GM23338 (cell line): ENCODE measurements at regions not wholly inside any gene's neighbourhood (a gene's known extent, or its start where the extent isn't known, plus 50 kb on each side); places are given as distances from the start of the nearest gene placed in this dataset.

Source experiments
- ATAC-seq: fragments of 200-7000 bp; cut with Tn5 transposase; 3 replicates; pipeline ENCODE4 v1.9.1; 2020
- DNase-seq: peaks from one replicate; pipeline ENCODE4 v3.0.0-alpha.2; 2015; ENCODE audit warnings: low spot score
- H2AFZ ChIP-seq: fragments of 200-600 bp; sonication (generic); 2 replicates; pipeline ENCODE4 v1.8.0; 2016; ENCODE audit warnings: antibody characterized with exemption, mild to moderate bottlenecking, moderate library complexity
- H3F3A ChIP-seq: fragments of 200-600 bp; sonication (generic); replicated peaks from 2 replicates; pipeline ENCODE4 v1.8.0; 2017; ENCODE audit warnings: antibody characterized with exemption, mixed run types, low read depth
- H3K27ac ChIP-seq: fragments of 200-600 bp; sonication (generic); 2 replicates; pipeline ENCODE4 v1.6.1; 2016; ENCODE audit warnings: low read depth
- H3K27me3 ChIP-seq: fragments of 200-600 bp; sonication (generic); 2 replicates; pipeline ENCODE4 v1.8.0; 2016; ENCODE audit warnings: mild to moderate bottlenecking, mixed run types, moderate library complexity; ENCODE audit not compliant: insufficient read depth
- H3K36me3 ChIP-seq: fragments of 200-600 bp; sonication (generic); 2 replicates; pipeline ENCODE4 v1.8.0; 2016; ENCODE audit warnings: mild to moderate bottlenecking; ENCODE audit not compliant: insufficient read depth
- H3K4me1 ChIP-seq: fragments of 200-600 bp; sonication (generic); 2 replicates; pipeline ENCODE4 v1.8.0; 2016; ENCODE audit warnings: mild to moderate bottlenecking, moderate library complexity; ENCODE audit not compliant: insufficient read depth
- H3K4me2 ChIP-seq: fragments of 200-600 bp; sonication (generic); 2 replicates; pipeline ENCODE4 v1.7.1; 2017; ENCODE audit warnings: mixed run types
- H3K4me3 ChIP-seq: fragments of 200-600 bp; sonication (generic); 2 replicates; pipeline ENCODE4 v1.6.1; 2016; ENCODE audit warnings: mixed run types
- H3K79me2 ChIP-seq: fragments of 200-600 bp; sonication (generic); replicated peaks from 2 replicates; pipeline ENCODE4 v1.8.0; 2017; ENCODE audit warnings: mild to moderate bottlenecking; ENCODE audit not compliant: insufficient read depth
- H3K9me2 ChIP-seq: fragments of 200-600 bp; sonication (generic); 2 replicates; pipeline ENCODE4 v1.8.0; 2017; ENCODE audit not compliant: insufficient read depth
- H4K20me1 ChIP-seq: fragments of 200-600 bp; sonication (generic); replicated peaks from 2 replicates; pipeline ENCODE4 v1.8.0; 2017; ENCODE audit warnings: mild to moderate bottlenecking; ENCODE audit not compliant: insufficient read depth
- H3K27ac Mint-ChIP-seq: 2 replicates; pipeline ENCODE4 v1.8.0; 2020; ENCODE audit warnings: inconsistent platforms, mild to moderate bottlenecking, moderate library complexity, mixed read lengths
- H3K27me3 Mint-ChIP-seq: 3 replicates; pipeline ENCODE4 v1.8.0; 2022; ENCODE audit warnings: low read depth, mild to moderate bottlenecking, moderate library complexity, mixed read lengths, inconsistent platforms; ENCODE audit not compliant: insufficient read depth, poor library complexity
- H3K36me3 Mint-ChIP-seq: 3 replicates; pipeline ENCODE4 v1.8.0; 2021; ENCODE audit warnings: low read depth, mild to moderate bottlenecking, inconsistent platforms, moderate library complexity, mixed read lengths
- H3K4me1 Mint-ChIP-seq: 3 replicates; pipeline ENCODE4 v1.8.0; 2020; ENCODE audit warnings: mild to moderate bottlenecking, inconsistent platforms, mixed read lengths
- H3K4me3 Mint-ChIP-seq: 3 replicates; pipeline ENCODE4 v1.8.0; 2021; ENCODE audit warnings: moderate library complexity, mild to moderate bottlenecking, inconsistent platforms, mixed read lengths
- H3K9me3 Mint-ChIP-seq: 3 replicates; pipeline ENCODE4 v1.8.0; 2020; ENCODE audit warnings: moderate library complexity, mild to moderate bottlenecking, inconsistent platforms, mixed read lengths
- CREB1 ChIP-seq: fragments of 250-450 bp; sonication (Bioruptor Pico); IDR thresholded peaks from 2 replicates; pipeline ENCODE4 v1.5.0; 2020; ENCODE audit warnings: low read depth, mild to moderate bottlenecking, moderate library complexity
- ETS1 ChIP-seq: IDR thresholded peaks from 2 replicates; pipeline ENCODE4 v1.6.1; 2016; ENCODE audit warnings: antibody characterized with exemption
- EZH2 ChIP-seq: fragments of 200-600 bp; sonication (generic); IDR thresholded peaks from one replicate; pipeline ENCODE4 v1.8.0; 2017; ENCODE audit warnings: antibody characterized with exemption, mild to moderate bottlenecking, low read depth; ENCODE audit not compliant: unreplicated experiment
- EZH2phosphoT487 ChIP-seq: fragments of 200-600 bp; sonication (generic); IDR thresholded peaks from one replicate; pipeline ENCODE4 v1.8.1; 2018; ENCODE audit warnings: antibody characterized with exemption; ENCODE audit not compliant: unreplicated experiment
- JUNB ChIP-seq: IDR thresholded peaks from one replicate; pipeline ENCODE4 v1.6.1; 2016; ENCODE audit warnings: antibody characterized with exemption; ENCODE audit not compliant: unreplicated experiment
- NANOG ChIP-seq: IDR thresholded peaks from 2 replicates; pipeline ENCODE4 v1.6.1; 2016; ENCODE audit warnings: antibody characterized with exemption, borderline replicate concordance
- POLR2AphosphoS5 ChIP-seq: IDR thresholded peaks from 2 replicates; pipeline ENCODE4 v1.6.1; 2016; ENCODE audit warnings: antibody characterized with exemption, low read depth
- STAT1 ChIP-seq: IDR thresholded peaks from one replicate; pipeline ENCODE4 v1.6.1; 2016; ENCODE audit warnings: antibody characterized with exemption; ENCODE audit not compliant: unreplicated experiment
- ZNF114 ChIP-seq: fragments of 250-450 bp; sonication (Bioruptor Pico); IDR thresholded peaks from 2 replicates; pipeline ENCODE4 v1.5.0; 2020; ENCODE audit warnings: mild to moderate bottlenecking, moderate library complexity
- ZNF331 ChIP-seq: fragments of 250-450 bp; sonication (Bioruptor Pico); IDR thresholded peaks from 2 replicates; pipeline ENCODE4 v1.5.0; 2020; ENCODE audit warnings: low read depth, mild to moderate bottlenecking, moderate library complexity
- ZNF462 ChIP-seq: fragments of 250-450 bp; sonication (Bioruptor Pico); IDR thresholded peaks from 2 replicates; pipeline ENCODE4 v1.5.0; 2020; ENCODE audit warnings: mild to moderate bottlenecking, moderate library complexity
- TF ChIP-seq, protein P1 (sequence below), 2 experiments: fragments of 200-600 bp in 1 of 2; sonication (generic) in 1 of 2; conservative IDR thresholded peaks; 2 replicates each; pipeline versions ENCODE4 v1.5.1 to v1.6.1; 2016 to 2017; ENCODE audit warnings: antibody characterized with exemption in 2 of 2, low read depth in 2 of 2, mild to moderate bottlenecking in 2 of 2, moderate library complexity in 1 of 2
- TF ChIP-seq, protein P2 (sequence below): IDR thresholded peaks from one replicate; pipeline ENCODE4 v1.6.1; 2018; ENCODE audit warnings: antibody characterized with exemption; ENCODE audit not compliant: unreplicated experiment

- 0 out of 3 replicates have a peak, but pooled peaks cover 3% of the 10 kb centered on the region for H3K36me3 Mint-ChIP-seq
- TF ChIP-seq EZH2phosphoT487: no peak
- TF ChIP-seq STAT1: no peak
- TF ChIP-seq, protein P1, sequence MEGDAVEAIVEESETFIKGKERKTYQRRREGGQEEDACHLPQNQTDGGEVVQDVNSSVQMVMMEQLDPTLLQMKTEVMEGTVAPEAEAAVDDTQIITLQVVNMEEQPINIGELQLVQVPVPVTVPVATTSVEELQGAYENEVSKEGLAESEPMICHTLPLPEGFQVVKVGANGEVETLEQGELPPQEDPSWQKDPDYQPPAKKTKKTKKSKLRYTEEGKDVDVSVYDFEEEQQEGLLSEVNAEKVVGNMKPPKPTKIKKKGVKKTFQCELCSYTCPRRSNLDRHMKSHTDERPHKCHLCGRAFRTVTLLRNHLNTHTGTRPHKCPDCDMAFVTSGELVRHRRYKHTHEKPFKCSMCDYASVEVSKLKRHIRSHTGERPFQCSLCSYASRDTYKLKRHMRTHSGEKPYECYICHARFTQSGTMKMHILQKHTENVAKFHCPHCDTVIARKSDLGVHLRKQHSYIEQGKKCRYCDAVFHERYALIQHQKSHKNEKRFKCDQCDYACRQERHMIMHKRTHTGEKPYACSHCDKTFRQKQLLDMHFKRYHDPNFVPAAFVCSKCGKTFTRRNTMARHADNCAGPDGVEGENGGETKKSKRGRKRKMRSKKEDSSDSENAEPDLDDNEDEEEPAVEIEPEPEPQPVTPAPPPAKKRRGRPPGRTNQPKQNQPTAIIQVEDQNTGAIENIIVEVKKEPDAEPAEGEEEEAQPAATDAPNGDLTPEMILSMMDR (conservative IDR thresholded peaks at IDR 0.05; ENCODE audit: low read depth in 2 of 2): no peak
- no peak for TF ChIP-seq JUNB
- no peak for TF ChIP-seq ZNF462 (CRISPR knock-in tag)
- TF ChIP-seq ETS1: no peak
- TF ChIP-seq, protein P2, sequence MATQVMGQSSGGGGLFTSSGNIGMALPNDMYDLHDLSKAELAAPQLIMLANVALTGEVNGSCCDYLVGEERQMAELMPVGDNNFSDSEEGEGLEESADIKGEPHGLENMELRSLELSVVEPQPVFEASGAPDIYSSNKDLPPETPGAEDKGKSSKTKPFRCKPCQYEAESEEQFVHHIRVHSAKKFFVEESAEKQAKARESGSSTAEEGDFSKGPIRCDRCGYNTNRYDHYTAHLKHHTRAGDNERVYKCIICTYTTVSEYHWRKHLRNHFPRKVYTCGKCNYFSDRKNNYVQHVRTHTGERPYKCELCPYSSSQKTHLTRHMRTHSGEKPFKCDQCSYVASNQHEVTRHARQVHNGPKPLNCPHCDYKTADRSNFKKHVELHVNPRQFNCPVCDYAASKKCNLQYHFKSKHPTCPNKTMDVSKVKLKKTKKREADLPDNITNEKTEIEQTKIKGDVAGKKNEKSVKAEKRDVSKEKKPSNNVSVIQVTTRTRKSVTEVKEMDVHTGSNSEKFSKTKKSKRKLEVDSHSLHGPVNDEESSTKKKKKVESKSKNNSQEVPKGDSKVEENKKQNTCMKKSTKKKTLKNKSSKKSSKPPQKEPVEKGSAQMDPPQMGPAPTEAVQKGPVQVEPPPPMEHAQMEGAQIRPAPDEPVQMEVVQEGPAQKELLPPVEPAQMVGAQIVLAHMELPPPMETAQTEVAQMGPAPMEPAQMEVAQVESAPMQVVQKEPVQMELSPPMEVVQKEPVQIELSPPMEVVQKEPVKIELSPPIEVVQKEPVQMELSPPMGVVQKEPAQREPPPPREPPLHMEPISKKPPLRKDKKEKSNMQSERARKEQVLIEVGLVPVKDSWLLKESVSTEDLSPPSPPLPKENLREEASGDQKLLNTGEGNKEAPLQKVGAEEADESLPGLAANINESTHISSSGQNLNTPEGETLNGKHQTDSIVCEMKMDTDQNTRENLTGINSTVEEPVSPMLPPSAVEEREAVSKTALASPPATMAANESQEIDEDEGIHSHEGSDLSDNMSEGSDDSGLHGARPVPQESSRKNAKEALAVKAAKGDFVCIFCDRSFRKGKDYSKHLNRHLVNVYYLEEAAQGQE: no peak
- no peak for TF ChIP-seq NANOG
- TF ChIP-seq CREB1 (CRISPR knock-in tag): no peak
- TF ChIP-seq EZH2: no peak
- TF ChIP-seq ZNF114 (CRISPR knock-in tag): no peak
- TF ChIP-seq POLR2AphosphoS5: no peak
- no peak for TF ChIP-seq ZNF331 (CRISPR knock-in tag)
- no peaks in the 10 kb centered on the region for H3K79me2 ChIP-seq
- no peaks in the 10 kb centered on the region for H3K9me2 ChIP-seq
- H3K9me3 Mint-ChIP-seq: peaks cover 2% of the 10 kb centered on the region; the same call in 1 of the 3 replicates
- H3K4me1 ChIP-seq: peaks cover 23% of the 10 kb centered on the region
- no peaks in the 10 kb centered on the region for H3K27me3 ChIP-seq
- no peak overlapping the region for H3K27ac Mint-ChIP-seq
- no peak overlapping the region for H2AFZ ChIP-seq
- H3K4me1 Mint-ChIP-seq: peaks cover 29% of the 10 kb centered on the region
- no peak overlapping the region for H3K4me3 ChIP-seq
- H3K27me3 Mint-ChIP-seq: peaks cover 3% of the 10 kb centered on the region
- no peak overlapping the region for H3K4me2 ChIP-seq
- no peaks in the 10 kb centered on the region for H3F3A ChIP-seq
- H3K36me3 ChIP-seq: no peaks in the 10 kb centered on the region
- DNase-seq (no peak), ATAC-seq (no peak)
- H3K4me3 Mint-ChIP-seq: no peak overlapping the region
- H4K20me1 ChIP-seq: no peaks in the 10 kb centered on the region
- H3K27ac ChIP-seq: no peak overlapping the region
These were observed 137.0 kb upstream of the CCN2 start for GRCh38 chr6:132088150-132088549.
